DOHH2 (cell line): ENCODE measurements at regions not wholly inside any gene's neighbourhood (a gene's known extent, or its start where the extent isn't known, plus 50 kb on each side); places are given as distances from the start of the nearest gene placed in this dataset.

Experiments used
- H3F3A ChIP-seq: fragments of 200-600 bp; sonication (generic), shearing (Covaris generic); 2 replicates; pipeline ENCODE4 v1.6.0; 2016; ENCODE audit warnings: antibody characterized with exemption, mild to moderate bottlenecking; ENCODE audit not compliant: control insufficient read depth, insufficient read depth
- H3K27ac ChIP-seq: fragments of 200-600 bp; sonication (generic); 2 replicates; pipeline ENCODE4 v1.5.1; 2014; ENCODE audit warnings: low read depth, mild to moderate bottlenecking, low read length, moderate library complexity
- H3K27me3 ChIP-seq: fragments of 200-600 bp; sonication (generic); 2 replicates; pipeline ENCODE4 v1.6.1; 2014; ENCODE audit warnings: mild to moderate bottlenecking, low read length, mixed read lengths; ENCODE audit not compliant: control insufficient read depth
- H3K36me3 ChIP-seq: fragments of 200-600 bp; sonication (generic); 2 replicates; pipeline ENCODE4 v1.6.1; 2014; ENCODE audit warnings: mild to moderate bottlenecking, low read length, moderate library complexity, mixed read lengths; ENCODE audit not compliant: control insufficient read depth
- H3K4me1 ChIP-seq: fragments of 200-600 bp; sonication (generic); 2 replicates; pipeline ENCODE4 v1.6.1; 2014; ENCODE audit warnings: mild to moderate bottlenecking, low read length, mixed read lengths; ENCODE audit not compliant: control insufficient read depth
- H3K4me2 ChIP-seq: fragments of 200-600 bp; sonication (generic); 2 replicates; pipeline ENCODE4 v1.6.0; 2014; ENCODE audit warnings: mild to moderate bottlenecking, low read length, moderate library complexity
- H3K4me3 ChIP-seq: fragments of 200-600 bp; sonication (generic); 2 replicates; pipeline ENCODE4 v1.5.1; 2014; ENCODE audit warnings: mild to moderate bottlenecking, low read length, mixed read lengths
- H3K79me2 ChIP-seq: fragments of 200-600 bp; sonication (generic); 2 replicates; pipeline ENCODE4 v1.6.1; 2014; ENCODE audit warnings: mild to moderate bottlenecking, low read length, mixed read lengths; ENCODE audit not compliant: control insufficient read depth
- H3K9me2 ChIP-seq: fragments of 200-600 bp; sonication (generic); replicated peaks from 2 replicates; pipeline ENCODE4 v1.6.1; 2014; ENCODE audit warnings: mild to moderate bottlenecking, low read length, mixed read lengths; ENCODE audit not compliant: control insufficient read depth
- H3K9me3 ChIP-seq: fragments of 200-600 bp; sonication (generic); 2 replicates; pipeline ENCODE4 v1.6.1; 2014; ENCODE audit warnings: antibody characterized with exemption, low read length, mixed read lengths; ENCODE audit not compliant: control insufficient read depth, insufficient read depth
- H4K20me1 ChIP-seq: fragments of 200-600 bp; sonication (generic); 2 replicates; pipeline ENCODE4 v1.6.0; 2014; ENCODE audit warnings: low read depth, mild to moderate bottlenecking, antibody characterized with exemption, low read length, moderate library complexity; ENCODE audit not compliant: control insufficient read depth, insufficient read depth
- EZH2phosphoT487 ChIP-seq: fragments of 200-600 bp; sonication (generic); IDR thresholded peaks from 2 replicates; pipeline ENCODE4 v1.6.1; 2017; ENCODE audit warnings: borderline replicate concordance, mild to moderate bottlenecking, antibody characterized with exemption, low read length, moderate library complexity, mixed read lengths
- TF ChIP-seq, protein P1 (sequence below): fragments of 200-600 bp; sonication (generic); IDR thresholded peaks from one replicate; pipeline ENCODE4 v1.5.1; 2014; ENCODE audit warnings: antibody characterized with exemption, mild to moderate bottlenecking, low read depth, low read length; ENCODE audit not compliant: poor library complexity, severe bottlenecking

DNA sequence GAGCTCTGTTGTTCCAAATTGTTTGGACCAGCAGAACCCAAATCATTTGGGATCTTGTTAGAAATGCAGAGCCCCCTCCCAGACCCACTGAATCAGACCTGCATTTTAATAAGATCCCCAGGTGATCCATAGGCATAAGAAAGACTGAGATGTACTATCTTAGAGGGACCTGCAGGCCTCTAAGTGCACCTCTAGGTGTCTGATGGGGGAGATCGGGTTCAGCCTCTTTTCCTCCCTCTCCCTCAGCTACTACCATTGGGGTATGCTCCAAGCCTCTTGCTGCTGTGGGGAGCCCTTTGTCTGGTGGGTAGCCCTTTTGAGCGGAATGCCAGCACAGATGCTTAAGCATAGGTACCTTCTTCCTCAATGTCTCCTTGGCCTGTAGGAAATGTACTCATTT is 63.8 kb upstream of the RPS6KA3 start:
- no peak overlapping the region for H3K27ac ChIP-seq
- TF ChIP-seq, protein P1, sequence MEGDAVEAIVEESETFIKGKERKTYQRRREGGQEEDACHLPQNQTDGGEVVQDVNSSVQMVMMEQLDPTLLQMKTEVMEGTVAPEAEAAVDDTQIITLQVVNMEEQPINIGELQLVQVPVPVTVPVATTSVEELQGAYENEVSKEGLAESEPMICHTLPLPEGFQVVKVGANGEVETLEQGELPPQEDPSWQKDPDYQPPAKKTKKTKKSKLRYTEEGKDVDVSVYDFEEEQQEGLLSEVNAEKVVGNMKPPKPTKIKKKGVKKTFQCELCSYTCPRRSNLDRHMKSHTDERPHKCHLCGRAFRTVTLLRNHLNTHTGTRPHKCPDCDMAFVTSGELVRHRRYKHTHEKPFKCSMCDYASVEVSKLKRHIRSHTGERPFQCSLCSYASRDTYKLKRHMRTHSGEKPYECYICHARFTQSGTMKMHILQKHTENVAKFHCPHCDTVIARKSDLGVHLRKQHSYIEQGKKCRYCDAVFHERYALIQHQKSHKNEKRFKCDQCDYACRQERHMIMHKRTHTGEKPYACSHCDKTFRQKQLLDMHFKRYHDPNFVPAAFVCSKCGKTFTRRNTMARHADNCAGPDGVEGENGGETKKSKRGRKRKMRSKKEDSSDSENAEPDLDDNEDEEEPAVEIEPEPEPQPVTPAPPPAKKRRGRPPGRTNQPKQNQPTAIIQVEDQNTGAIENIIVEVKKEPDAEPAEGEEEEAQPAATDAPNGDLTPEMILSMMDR: no peak
- H4K20me1 ChIP-seq: no peaks in the 10 kb centered on the region
- no peaks in the 10 kb centered on the region for H3K36me3 ChIP-seq
- H3K4me3 ChIP-seq: no peak overlapping the region
- no peaks in the 10 kb centered on the region for H3F3A ChIP-seq
- H3K27me3 ChIP-seq: no peaks in the 10 kb centered on the region
- no peaks in the 10 kb centered on the region for H3K4me1 ChIP-seq
- no peaks in the 10 kb centered on the region for H3K79me2 ChIP-seq
- no peaks in the 10 kb centered on the region for H3K9me3 ChIP-seq
- no peaks in the 10 kb centered on the region for H3K9me2 ChIP-seq
- no peak overlapping the region for H3K4me2 ChIP-seq

DNA sequence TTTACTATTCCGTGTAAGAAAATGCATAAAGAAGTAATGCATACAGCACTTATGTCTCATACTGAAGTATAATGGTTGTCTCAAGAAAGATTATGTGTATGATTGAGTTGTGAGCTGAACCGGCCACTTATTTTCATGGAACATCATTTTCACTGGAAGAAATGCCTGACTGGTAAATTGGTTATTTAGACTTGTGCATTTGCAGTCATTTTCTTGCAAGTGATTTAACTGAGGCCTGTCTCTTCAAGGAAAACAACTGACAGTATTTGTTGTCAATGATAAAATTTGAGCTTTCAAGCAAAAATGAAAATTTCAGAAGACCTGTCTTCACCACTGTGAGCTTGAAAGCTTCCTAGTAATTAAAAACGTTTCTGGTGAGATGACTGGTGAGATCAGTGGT is 62.7 kb upstream of the RPS6KA3 start:
- Histone ChIP-seq H3K4me1 (no peaks in the 10 kb centered on the region), H3K4me3 (no peak overlapping the region), H3K9me3 (no peaks in the 10 kb centered on the region), H4K20me1 (no peaks in the 10 kb centered on the region), H3K27ac (no peak overlapping the region), H3K27me3 (no peaks in the 10 kb centered on the region), H3K79me2 (no peaks in the 10 kb centered on the region), H3K9me2 (no peaks in the 10 kb centered on the region), H3F3A (no peaks in the 10 kb centered on the region), H3K36me3 (no peaks in the 10 kb centered on the region), H3K4me2 (no peak overlapping the region)
- no peak for TF ChIP-seq EZH2phosphoT487
- TF ChIP-seq, protein P1: no peak

DNA sequence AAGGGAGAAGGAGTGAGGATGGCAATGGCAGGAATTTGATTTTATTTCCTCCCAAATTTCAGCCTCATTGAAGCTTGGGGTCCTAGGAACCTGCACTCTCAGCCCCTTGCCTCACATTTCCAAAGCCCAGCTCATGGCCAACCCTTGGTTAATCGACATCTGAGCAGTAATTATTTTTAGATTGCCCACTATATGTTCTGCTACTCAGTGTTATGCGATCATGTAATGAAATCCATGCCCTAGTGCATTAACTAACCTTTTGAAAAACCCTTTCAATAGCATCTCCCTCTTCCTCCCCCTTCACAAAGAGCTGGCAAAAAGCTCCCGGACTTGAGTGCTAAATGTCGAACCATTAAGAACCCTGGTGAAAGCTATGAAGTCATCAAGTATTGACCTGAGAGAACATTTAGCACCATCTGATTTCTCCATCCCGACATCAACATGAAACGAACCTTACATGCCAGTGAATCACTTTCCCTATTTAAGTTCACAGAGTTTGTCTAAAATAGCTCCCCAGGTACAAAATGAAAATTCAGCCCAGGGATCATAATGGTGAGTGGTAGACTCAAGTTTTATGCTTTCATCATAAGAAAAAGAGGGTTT is 59.2 kb upstream of the RPS6KA3 start:
- H3K9me2 ChIP-seq: no peaks in the 10 kb centered on the region
- H3K9me3 ChIP-seq: no peaks in the 10 kb centered on the region
- no peak overlapping the region for H3K4me3 ChIP-seq
- H3K27ac ChIP-seq: no peak overlapping the region
- no peak overlapping the region for H3K4me2 ChIP-seq
- peaks cover 10% of the 10 kb centered on the region for H3K4me1 ChIP-seq
- no peaks in the 10 kb centered on the region for H3K79me2 ChIP-seq
- H3K36me3 ChIP-seq: no peaks in the 10 kb centered on the region
- H4K20me1 ChIP-seq: no peaks in the 10 kb centered on the region
- no peaks in the 10 kb centered on the region for H3F3A ChIP-seq
- TF ChIP-seq, protein P1: no peak
- TF ChIP-seq EZH2phosphoT487: no peak
- H3K27me3 ChIP-seq: no peaks in the 10 kb centered on the region

DNA sequence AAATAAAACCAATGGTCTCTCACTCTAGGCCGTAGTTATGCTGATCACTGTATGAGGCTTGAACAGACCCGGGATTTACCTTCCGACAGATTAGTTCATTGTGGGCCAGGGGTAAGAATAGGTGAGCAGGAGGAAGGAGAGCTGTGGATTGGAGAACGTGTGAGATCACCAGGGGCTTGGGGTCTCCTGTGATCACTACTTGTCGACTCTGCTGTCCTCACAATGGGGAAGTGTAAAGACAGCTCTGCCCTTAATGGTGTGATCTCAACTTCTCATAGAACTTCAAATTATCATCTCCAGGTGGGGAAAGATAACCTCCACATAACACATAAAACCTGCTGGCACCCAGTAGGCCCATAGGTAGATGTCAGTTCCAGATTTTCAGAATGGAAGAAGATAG is 56.2 kb upstream of the RPS6KA3 start:
- Histone ChIP-seq H3K4me1 (peaks cover 21% of the 10 kb centered on the region), H3K27ac (no peak overlapping the region), H3F3A (no peaks in the 10 kb centered on the region), H3K27me3 (no peaks in the 10 kb centered on the region), H3K79me2 (no peaks in the 10 kb centered on the region), H4K20me1 (no peaks in the 10 kb centered on the region), H3K4me2 (no peak overlapping the region), H3K9me2 (no peaks in the 10 kb centered on the region), H3K4me3 (no peak overlapping the region), H3K9me3 (no peaks in the 10 kb centered on the region), H3K36me3 (no peaks in the 10 kb centered on the region)
- TF ChIP-seq, protein P1: no peak
- TF ChIP-seq EZH2phosphoT487: no peak
